ENCODE measurements at regions not wholly inside any gene's neighbourhood (a gene's known extent, or its start where the extent isn't known, plus 50 kb on each side); places are given as distances from the start of the nearest gene placed in this dataset.
"Not testable (repeated sequence)": the region's sequence is repeated elsewhere in the genome, so short reads cannot be mapped to it uniquely, and the experiment has no call there.

GRCh38 chr6:109258129-109258528, 124.1 kb downstream of the CD164 start:
- Histone ChIP-seq H3K27ac (no peak overlapping the region), H3K4me3 (no peak overlapping the region)

- Histone ChIP-seq H3K27ac (no peak overlapping the region), H3K4me3 (no peak overlapping the region)
Measured at GRCh38 chr6:109257494-109257893, 124.8 kb downstream of the CD164 start.

- no peak overlapping the region for H3K4me3 ChIP-seq
- H3K27ac ChIP-seq: no peak overlapping the region
Measured at GRCh38 chr6:109255946-109256640, 126.2 kb downstream of the CD164 start.

- H3K4me3 ChIP-seq: no peak overlapping the region
- no peak overlapping the region for H3K27ac ChIP-seq
Measured at GRCh38 chr6:109255087-109255486, 127.2 kb downstream of the CD164 start.

GRCh38 chr6:109253366-109253765, 128.9 kb downstream of the CD164 start:
- no peak overlapping the region for H3K27ac ChIP-seq

GRCh38 chr6:109252261-109253041, 129.8 kb downstream of the CD164 start:
- Histone ChIP-seq H3K4me3 (no peak overlapping the region), H3K27ac (no peak overlapping the region)

More at GRCh38 chr6:109253366-109253765, 128.9 kb downstream of the CD164 start:
- no peak overlapping the region for H3K4me3 ChIP-seq

GRCh38 chr6:109251839-109252238, 130.4 kb downstream of the CD164 start:
- H3K27ac ChIP-seq: no peak overlapping the region

GRCh38 chr6:109250544-109251156, 131.6 kb downstream of the CD164 start:
- not testable (repeated sequence) for H3K27ac ChIP-seq

More at GRCh38 chr6:109251839-109252238, 130.4 kb downstream of the CD164 start:
- H3K4me3 ChIP-seq: no peak overlapping the region

GRCh38 chr6:109243863-109244825, 138.1 kb downstream of the CD164 start:
- H3K27ac ChIP-seq: no peak overlapping the region

More at GRCh38 chr6:109250544-109251156, 131.6 kb downstream of the CD164 start:
- H3K4me3 ChIP-seq: not testable (repeated sequence)

GRCh38 chr6:109242925-109243324, 139.3 kb downstream of the CD164 start:
- Histone ChIP-seq H3K4me3 (no peak overlapping the region), H3K27ac (peak overlapping the region in 1 of 21 experiments; percentile 14)

More at GRCh38 chr6:109243863-109244825, 138.1 kb downstream of the CD164 start:
- H3K4me3 ChIP-seq: no peak overlapping the region

- Histone ChIP-seq H3K27ac (no peak overlapping the region), H3K4me3 (no peak overlapping the region)
Measured at GRCh38 chr6:109242029-109242428, 140.2 kb downstream of the CD164 start.

GRCh38 chr6:109241199-109241598, 141.1 kb downstream of the CD164 start:
- Histone ChIP-seq H3K4me3 (no peak overlapping the region), H3K27ac (no peak overlapping the region)

- peak overlapping the region in 2 of 21 experiments; percentile 15 to 16 for H3K27ac ChIP-seq
- no peak overlapping the region for H3K4me3 ChIP-seq
Measured at GRCh38 chr6:109240370-109241084, 141.7 kb downstream of the CD164 start.

- peak overlapping the region in 1 of 21 experiments; percentile 16 for H3K27ac ChIP-seq
Measured at GRCh38 chr6:109239651-109240321, 142.5 kb downstream of the CD164 start.

GRCh38 chr6:109239160-109239559, 143.1 kb downstream of the CD164 start:
- Histone ChIP-seq H3K4me3 (no peak overlapping the region), H3K27ac (peak overlapping the region in 1 of 21 experiments; percentile 49)

More at GRCh38 chr6:109239651-109240321, 142.5 kb downstream of the CD164 start:
- H3K4me3 ChIP-seq: no peak overlapping the region

GRCh38 chr6:109238396-109238795, 143.1 kb downstream of the CEP57L1 start:
- Histone ChIP-seq H3K4me3 (no peak overlapping the region), H3K27ac (no peak overlapping the region)

- H3K4me3 ChIP-seq: no peak overlapping the region
- H3K27ac ChIP-seq: no peak overlapping the region
Measured at GRCh38 chr6:109237986-109238329, 142.7 kb downstream of the CEP57L1 start.
